SK-N-SH (cell line): ENCODE measurements at regions not wholly inside any gene's neighbourhood (a gene's known extent, or its start where the extent isn't known, plus 50 kb on each side); places are given as distances from the start of the nearest gene placed in this dataset.

ENCODE experiments used
- CTCF ChIA-PET: fragments of 300-600, 350-600 bp; formaldehyde crosslinking; extraction: SDS; loops from one replicate; lab custom pipeline; 2021; lab: Yijun Ruan, JAX
- POLR2A ChIA-PET: fragments of 350-600 bp; sonication (Branson Sonifier 250); formaldehyde crosslinking; extraction: SDS; loops from one replicate; lab custom pipeline; 2020; ENCODE audit warnings: antibody characterized with exemption, inconsistent platforms; lab: Yijun Ruan, JAX
- DNase-seq: peaks from one replicate; pipeline ENCODE4 v3.0.0; 2012
- H2AFZ ChIP-seq: fragments of 200-600 bp; sonication (generic); 2 replicates; pipeline ENCODE4 v1.8.1; 2016; ENCODE audit warnings: antibody characterized with exemption, mild to moderate bottlenecking, low read depth
- H3F3A ChIP-seq: fragments of 200-600 bp; sonication (generic); replicated peaks from 2 replicates; pipeline ENCODE3; 2016; ENCODE audit warnings: antibody characterized with exemption, mild to moderate bottlenecking; ENCODE audit not compliant: insufficient read depth
- H3K27ac ChIP-seq, 2 experiments: fragments of 200-500 bp in 1 of 2; fragments of 200-600 bp in 1 of 2; sonication (Bioruptor generic) in 1 of 2; sonication (generic), shearing (Covaris generic) in 1 of 2; 2 replicates each; pipeline versions ENCODE4 v1.5.1 to v1.6.1; 2014 to 2016; ENCODE audit warnings: low read depth in 2 of 2, inconsistent platforms in 1 of 2, low read length in 1 of 2, mild to moderate bottlenecking in 1 of 2, mixed read lengths in 1 of 2
- H3K27me3 ChIP-seq: fragments of 200-600 bp; sonication (generic), shearing (Covaris generic); 2 replicates; pipeline ENCODE4 v1.6.1; 2016; ENCODE audit warnings: mixed run types; ENCODE audit not compliant: insufficient read depth
- H3K36me3 ChIP-seq, 2 experiments: fragments of 200-500 bp in 1 of 2; fragments of 200-600 bp in 1 of 2; sonication (Bioruptor generic) in 1 of 2; sonication (generic) in 1 of 2; replicated peaks in 1 of 2; 2 replicates each; pipeline versions ENCODE3 to v1.5.1; 2014 to 2016; ENCODE audit warnings: low read length in 1 of 2, mild to moderate bottlenecking in 1 of 2; ENCODE audit not compliant: insufficient read depth in 2 of 2, control insufficient read depth in 1 of 2
- H3K4me1 ChIP-seq, 2 experiments: fragments of 200-500 bp in 1 of 2; fragments of 200-600 bp in 1 of 2; sonication (Bioruptor generic) in 1 of 2; sonication (generic), shearing (Covaris generic) in 1 of 2; 2 replicates each; pipeline versions ENCODE4 v1.5.1 to v1.6.1; 2014 to 2016; ENCODE audit warnings: low read depth in 1 of 2, low read length in 1 of 2, mixed run types in 1 of 2; ENCODE audit not compliant: insufficient read depth in 2 of 2, control insufficient read depth in 1 of 2
- H3K4me2 ChIP-seq: fragments of 200-600 bp; sonication (generic), shearing (Covaris generic); 2 replicates; pipeline ENCODE4 v1.6.1; 2017; ENCODE audit warnings: mixed run types
- H3K4me3 ChIP-seq, 2 experiments: fragments of 200-500 bp in 1 of 2; fragments of 200-600 bp in 1 of 2; sonication (Bioruptor generic) in 1 of 2; sonication (generic), shearing (Covaris generic) in 1 of 2; 2 replicates each; pipeline versions ENCODE4 v1.5.1 to v1.8.1; 2014 to 2016; ENCODE audit warnings: low read depth in 2 of 2, inconsistent platforms in 1 of 2, low read length in 1 of 2, mild to moderate bottlenecking in 1 of 2, mixed read lengths in 1 of 2, moderate library complexity in 1 of 2
- H3K79me2 ChIP-seq: fragments of 200-600 bp; sonication (generic); 2 replicates; pipeline ENCODE4 v1.8.1; 2017; ENCODE audit warnings: mild to moderate bottlenecking; ENCODE audit not compliant: insufficient read depth
- H3K9ac ChIP-seq: fragments of 200-600 bp; sonication (generic); 2 replicates; pipeline ENCODE4 v1.6.1; 2017; ENCODE audit warnings: mixed run types
- H3K9me2 ChIP-seq: fragments of 200-600 bp; sonication (generic); 2 replicates; pipeline ENCODE4 v1.6.1; 2017; ENCODE audit warnings: mixed run types
- H3K9me3 ChIP-seq: fragments of 200-600 bp; sonication (generic); 2 replicates; pipeline ENCODE4 v1.6.1; 2017; ENCODE audit warnings: mixed run types, mild to moderate bottlenecking, moderate library complexity
- H4K20me1 ChIP-seq: fragments of 200-600 bp; sonication (generic); 2 replicates; pipeline ENCODE4 v1.6.1; 2017; ENCODE audit warnings: mild to moderate bottlenecking, mixed run types; ENCODE audit not compliant: insufficient read depth
- EZH2phosphoT487 ChIP-seq: fragments of 200-600 bp; sonication (generic); IDR thresholded peaks from 2 replicates; pipeline ENCODE4 v1.6.1; 2017; ENCODE audit warnings: low read depth, mixed run types, mild to moderate bottlenecking, antibody characterized with exemption, moderate library complexity, borderline replicate concordance
- FOXJ3 ChIP-seq: sonication (generic); formaldehyde crosslinking; IDR thresholded peaks from 2 replicates; pipeline ENCODE4 v1.5.1; 2020; ENCODE audit warnings: mild to moderate bottlenecking, missing genetic modification reagents
- GABPA ChIP-seq: IDR thresholded peaks from 2 replicates; pipeline ENCODE4 v1.4.0; 2012; ENCODE audit warnings: low read depth, mild to moderate bottlenecking
- GATA2 ChIP-seq: sonication (generic); formaldehyde crosslinking; IDR thresholded peaks from 2 replicates; pipeline ENCODE4 v1.5.0; 2020; ENCODE audit warnings: mild to moderate bottlenecking, missing genetic modification reagents
- NRF1 ChIP-seq: IDR thresholded peaks from 2 replicates; pipeline ENCODE4 v1.6.1; 2012; ENCODE audit warnings: low read depth, mild to moderate bottlenecking, low read length
- RAD21 ChIP-seq: IDR thresholded peaks from 2 replicates; pipeline ENCODE4 v1.6.1; 2012; ENCODE audit warnings: mild to moderate bottlenecking, low read length
- SIN3A ChIP-seq: IDR thresholded peaks from 2 replicates; pipeline ENCODE4 v1.6.1; 2012; ENCODE audit warnings: low read depth, mild to moderate bottlenecking, low read length, moderate library complexity, borderline replicate concordance
- TCF12 ChIP-seq: IDR thresholded peaks from 2 replicates; pipeline ENCODE4 v1.4.0; 2012
- YY1 ChIP-seq: IDR thresholded peaks from 2 replicates; pipeline ENCODE4 v1.4.0; 2012; ENCODE audit warnings: low read depth, mild to moderate bottlenecking
- WGBS: methylation state at CpG from one replicate; pipeline ENCODE4 v1.1.6; 2017; ENCODE audit warnings: low lambda C conversion rate; 5-methylcytosine and 5-hydroxymethylcytosine counted together
- TF ChIP-seq, protein P1 (sequence below): fragments of 200-600 bp; sonication (generic); IDR thresholded peaks from 2 replicates; pipeline ENCODE4 v1.6.1; 2017; ENCODE audit warnings: antibody characterized with exemption, mild to moderate bottlenecking, moderate library complexity
- TF ChIP-seq, protein P2 (sequence below): fragments of 150-350 bp; IDR thresholded peaks from 2 replicates; pipeline ENCODE4 v1.6.1; 2016; ENCODE audit warnings: mild to moderate bottlenecking, low read depth, low read length
- TF ChIP-seq, protein P3 (sequence below): IDR thresholded peaks from 2 replicates; pipeline ENCODE4; 2012
- TF ChIP-seq, protein P4 (sequence below): IDR thresholded peaks from 2 replicates; pipeline ENCODE4 v1.4.0; 2012; ENCODE audit warnings: low read depth
- TF ChIP-seq, protein P5 (sequence below): IDR thresholded peaks from 2 replicates; pipeline ENCODE4 v1.6.1; 2012; ENCODE audit warnings: mild to moderate bottlenecking, low read depth, low read length, moderate library complexity

DNA sequence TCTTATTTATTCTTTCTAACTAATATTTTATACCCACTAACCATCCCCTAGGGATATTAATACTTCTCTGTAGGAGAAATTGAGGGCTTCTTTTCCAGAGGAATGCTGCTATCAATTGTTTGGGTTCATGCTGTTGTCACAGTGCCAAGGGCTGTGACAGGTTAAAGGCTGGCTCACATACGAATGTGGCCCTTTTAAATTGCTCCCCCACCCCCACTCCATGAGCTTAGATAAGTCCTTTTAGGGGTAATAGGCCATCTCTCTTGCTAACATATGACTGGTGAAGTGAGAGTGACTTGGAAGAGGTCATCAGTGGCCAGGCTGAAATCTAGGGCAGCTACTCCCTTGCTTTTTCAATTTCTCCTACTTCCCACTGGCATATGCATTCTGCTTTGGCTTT lies 121.9 kb upstream of the DPH6 start:
- POLR2A ChIA-PET = no interaction called here
- H2AFZ ChIP-seq = no peak overlapping the region; the same call in 1 of the 2 replicates
- no peaks in the 10 kb centered on the region for H3K9me3 ChIP-seq
- no peaks in the 10 kb centered on the region for H4K20me1 ChIP-seq
- H3K4me3 ChIP-seq = no peak overlapping the region
- 64% methylated on average over 1 of the region's 1 CpG for WGBS
- no peaks in the 10 kb centered on the region for H3K79me2 ChIP-seq
- no peaks in the 10 kb centered on the region for H3F3A ChIP-seq
- H3K36me3 ChIP-seq = no peaks in the 10 kb centered on the region
- no peak overlapping the region for H3K4me2 ChIP-seq
- no peaks in the 10 kb centered on the region for H3K9me2 ChIP-seq
- H3K27me3 ChIP-seq = no peaks in the 10 kb centered on the region
- no peak for DNase-seq
- TF ChIP-seq, protein P1, sequence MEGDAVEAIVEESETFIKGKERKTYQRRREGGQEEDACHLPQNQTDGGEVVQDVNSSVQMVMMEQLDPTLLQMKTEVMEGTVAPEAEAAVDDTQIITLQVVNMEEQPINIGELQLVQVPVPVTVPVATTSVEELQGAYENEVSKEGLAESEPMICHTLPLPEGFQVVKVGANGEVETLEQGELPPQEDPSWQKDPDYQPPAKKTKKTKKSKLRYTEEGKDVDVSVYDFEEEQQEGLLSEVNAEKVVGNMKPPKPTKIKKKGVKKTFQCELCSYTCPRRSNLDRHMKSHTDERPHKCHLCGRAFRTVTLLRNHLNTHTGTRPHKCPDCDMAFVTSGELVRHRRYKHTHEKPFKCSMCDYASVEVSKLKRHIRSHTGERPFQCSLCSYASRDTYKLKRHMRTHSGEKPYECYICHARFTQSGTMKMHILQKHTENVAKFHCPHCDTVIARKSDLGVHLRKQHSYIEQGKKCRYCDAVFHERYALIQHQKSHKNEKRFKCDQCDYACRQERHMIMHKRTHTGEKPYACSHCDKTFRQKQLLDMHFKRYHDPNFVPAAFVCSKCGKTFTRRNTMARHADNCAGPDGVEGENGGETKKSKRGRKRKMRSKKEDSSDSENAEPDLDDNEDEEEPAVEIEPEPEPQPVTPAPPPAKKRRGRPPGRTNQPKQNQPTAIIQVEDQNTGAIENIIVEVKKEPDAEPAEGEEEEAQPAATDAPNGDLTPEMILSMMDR = no peak
- TF ChIP-seq, protein P2, sequence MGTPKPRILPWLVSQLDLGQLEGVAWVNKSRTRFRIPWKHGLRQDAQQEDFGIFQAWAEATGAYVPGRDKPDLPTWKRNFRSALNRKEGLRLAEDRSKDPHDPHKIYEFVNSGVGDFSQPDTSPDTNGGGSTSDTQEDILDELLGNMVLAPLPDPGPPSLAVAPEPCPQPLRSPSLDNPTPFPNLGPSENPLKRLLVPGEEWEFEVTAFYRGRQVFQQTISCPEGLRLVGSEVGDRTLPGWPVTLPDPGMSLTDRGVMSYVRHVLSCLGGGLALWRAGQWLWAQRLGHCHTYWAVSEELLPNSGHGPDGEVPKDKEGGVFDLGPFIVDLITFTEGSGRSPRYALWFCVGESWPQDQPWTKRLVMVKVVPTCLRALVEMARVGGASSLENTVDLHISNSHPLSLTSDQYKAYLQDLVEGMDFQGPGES = no peak
- TF ChIP-seq, protein P3, sequence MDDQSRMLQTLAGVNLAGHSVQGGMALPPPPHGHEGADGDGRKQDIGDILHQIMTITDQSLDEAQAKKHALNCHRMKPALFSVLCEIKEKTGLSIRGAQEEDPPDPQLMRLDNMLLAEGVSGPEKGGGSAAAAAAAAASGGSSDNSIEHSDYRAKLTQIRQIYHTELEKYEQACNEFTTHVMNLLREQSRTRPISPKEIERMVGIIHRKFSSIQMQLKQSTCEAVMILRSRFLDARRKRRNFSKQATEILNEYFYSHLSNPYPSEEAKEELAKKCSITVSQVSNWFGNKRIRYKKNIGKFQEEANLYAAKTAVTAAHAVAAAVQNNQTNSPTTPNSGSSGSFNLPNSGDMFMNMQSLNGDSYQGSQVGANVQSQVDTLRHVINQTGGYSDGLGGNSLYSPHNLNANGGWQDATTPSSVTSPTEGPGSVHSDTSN = no peak
- TF ChIP-seq SIN3A = no peak
- no peak for TF ChIP-seq FOXJ3 (CRISPR knock-in tag)
- no peak for TF ChIP-seq GATA2 (CRISPR knock-in tag)
- TF ChIP-seq, protein P4, sequence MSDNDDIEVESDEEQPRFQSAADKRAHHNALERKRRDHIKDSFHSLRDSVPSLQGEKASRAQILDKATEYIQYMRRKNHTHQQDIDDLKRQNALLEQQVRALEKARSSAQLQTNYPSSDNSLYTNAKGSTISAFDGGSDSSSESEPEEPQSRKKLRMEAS = no peak
- TF ChIP-seq YY1 = no peak
- no peak for TF ChIP-seq TCF12
- TF ChIP-seq, protein P5, sequence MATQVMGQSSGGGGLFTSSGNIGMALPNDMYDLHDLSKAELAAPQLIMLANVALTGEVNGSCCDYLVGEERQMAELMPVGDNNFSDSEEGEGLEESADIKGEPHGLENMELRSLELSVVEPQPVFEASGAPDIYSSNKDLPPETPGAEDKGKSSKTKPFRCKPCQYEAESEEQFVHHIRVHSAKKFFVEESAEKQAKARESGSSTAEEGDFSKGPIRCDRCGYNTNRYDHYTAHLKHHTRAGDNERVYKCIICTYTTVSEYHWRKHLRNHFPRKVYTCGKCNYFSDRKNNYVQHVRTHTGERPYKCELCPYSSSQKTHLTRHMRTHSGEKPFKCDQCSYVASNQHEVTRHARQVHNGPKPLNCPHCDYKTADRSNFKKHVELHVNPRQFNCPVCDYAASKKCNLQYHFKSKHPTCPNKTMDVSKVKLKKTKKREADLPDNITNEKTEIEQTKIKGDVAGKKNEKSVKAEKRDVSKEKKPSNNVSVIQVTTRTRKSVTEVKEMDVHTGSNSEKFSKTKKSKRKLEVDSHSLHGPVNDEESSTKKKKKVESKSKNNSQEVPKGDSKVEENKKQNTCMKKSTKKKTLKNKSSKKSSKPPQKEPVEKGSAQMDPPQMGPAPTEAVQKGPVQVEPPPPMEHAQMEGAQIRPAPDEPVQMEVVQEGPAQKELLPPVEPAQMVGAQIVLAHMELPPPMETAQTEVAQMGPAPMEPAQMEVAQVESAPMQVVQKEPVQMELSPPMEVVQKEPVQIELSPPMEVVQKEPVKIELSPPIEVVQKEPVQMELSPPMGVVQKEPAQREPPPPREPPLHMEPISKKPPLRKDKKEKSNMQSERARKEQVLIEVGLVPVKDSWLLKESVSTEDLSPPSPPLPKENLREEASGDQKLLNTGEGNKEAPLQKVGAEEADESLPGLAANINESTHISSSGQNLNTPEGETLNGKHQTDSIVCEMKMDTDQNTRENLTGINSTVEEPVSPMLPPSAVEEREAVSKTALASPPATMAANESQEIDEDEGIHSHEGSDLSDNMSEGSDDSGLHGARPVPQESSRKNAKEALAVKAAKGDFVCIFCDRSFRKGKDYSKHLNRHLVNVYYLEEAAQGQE = no peak
- TF ChIP-seq EZH2phosphoT487 = no peak
- TF ChIP-seq NRF1 = no peak
- TF ChIP-seq RAD21 = no peak
- no peak for TF ChIP-seq GABPA
- H3K27ac ChIP-seq = no peak overlapping the region; a peak in 1 of 4 replicates
- CTCF ChIA-PET = interaction anchor here (0.9 kb wide), 1 partner anchor 38 kb away, joined by 3 read pairs; no protein-coding TSS in a partner anchor
- no peak overlapping the region for H3K9ac ChIP-seq
- H3K4me1 ChIP-seq = no peaks in the 10 kb centered on the region; a peak in 1 of 4 replicates
